ENCODE measurements at regions not wholly inside any gene's neighbourhood (a gene's known extent, or its start where the extent isn't known, plus 50 kb on each side); places are given as distances from the start of the nearest gene placed in this dataset.

DNA sequence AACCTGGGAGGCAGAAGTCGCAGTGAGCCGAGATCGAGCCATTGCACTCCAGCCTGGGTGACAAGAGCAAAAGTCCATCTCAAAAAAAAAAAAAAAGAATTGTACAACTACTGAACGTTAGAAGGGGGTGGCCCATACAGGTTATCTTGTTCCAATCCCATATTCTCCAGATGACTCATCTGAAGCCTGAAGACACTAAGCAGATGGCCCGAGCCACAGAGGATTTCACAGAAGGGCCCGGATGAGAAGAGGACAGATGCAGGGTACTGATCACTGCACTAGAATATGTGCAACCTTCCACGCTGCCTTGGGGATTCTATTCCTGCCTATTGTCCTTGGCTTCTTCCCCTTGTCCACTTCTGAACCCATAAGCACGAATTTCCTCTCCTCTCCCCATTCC lies 70.9 kb upstream of the UBASH3B start:
- TF ChIP-seq, protein P1, sequence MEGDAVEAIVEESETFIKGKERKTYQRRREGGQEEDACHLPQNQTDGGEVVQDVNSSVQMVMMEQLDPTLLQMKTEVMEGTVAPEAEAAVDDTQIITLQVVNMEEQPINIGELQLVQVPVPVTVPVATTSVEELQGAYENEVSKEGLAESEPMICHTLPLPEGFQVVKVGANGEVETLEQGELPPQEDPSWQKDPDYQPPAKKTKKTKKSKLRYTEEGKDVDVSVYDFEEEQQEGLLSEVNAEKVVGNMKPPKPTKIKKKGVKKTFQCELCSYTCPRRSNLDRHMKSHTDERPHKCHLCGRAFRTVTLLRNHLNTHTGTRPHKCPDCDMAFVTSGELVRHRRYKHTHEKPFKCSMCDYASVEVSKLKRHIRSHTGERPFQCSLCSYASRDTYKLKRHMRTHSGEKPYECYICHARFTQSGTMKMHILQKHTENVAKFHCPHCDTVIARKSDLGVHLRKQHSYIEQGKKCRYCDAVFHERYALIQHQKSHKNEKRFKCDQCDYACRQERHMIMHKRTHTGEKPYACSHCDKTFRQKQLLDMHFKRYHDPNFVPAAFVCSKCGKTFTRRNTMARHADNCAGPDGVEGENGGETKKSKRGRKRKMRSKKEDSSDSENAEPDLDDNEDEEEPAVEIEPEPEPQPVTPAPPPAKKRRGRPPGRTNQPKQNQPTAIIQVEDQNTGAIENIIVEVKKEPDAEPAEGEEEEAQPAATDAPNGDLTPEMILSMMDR (optimal IDR thresholded peaks at IDR 0.05 in 1 of 3, IDR thresholded peaks at IDR 0.05 in 1 of 3, conservative IDR thresholded peaks at IDR 0.05 in 1 of 3; ENCODE audit: extremely low read depth in 1 of 3, insufficient read depth in 2 of 3, low read length in 3 of 3), result no peak
- TF ChIP-seq EZH2 (IDR thresholded peaks at IDR 0.05; ENCODE audit: low read length), result no peak
